ENCODE measurements at regions not wholly inside any gene's neighbourhood (a gene's known extent, or its start where the extent isn't known, plus 50 kb on each side); places are given as distances from the start of the nearest gene placed in this dataset.

GRCh38 chr2:103430191-103430590, 668.4 kb downstream of the TMEM182 start:
- TF ChIP-seq CTCF (IDR thresholded peaks at IDR 0.05) (no peak), POLR2A (IDR thresholded peaks at IDR 0.05) (no peak)
